K562 (cell line): ENCODE measurements at regions not wholly inside any gene's neighbourhood (a gene's known extent, or its start where the extent isn't known, plus 50 kb on each side); places are given as distances from the start of the nearest gene placed in this dataset.

ENCODE experiments used
- ATAC-seq: fragments of 200-7000 bp; cut with Tn5 transposase; 3 replicates; pipeline ENCODE4 v1.9.1; 2020; ENCODE audit warnings: moderate library complexity
- BruUV-seq: library from RNA; stranded (reverse); fragments of 400-500 nt; replicated peaks from 2 replicates; lab custom pipeline; 2021; lab: Mats Ljungman, UMichigan
- CTCF ChIA-PET: fragments of 300-600 bp; formaldehyde crosslinking; extraction: SDS; loops from one replicate; lab custom pipeline; 2021; ENCODE audit warnings: low intra/inter-chr PET ratio; lab: Yijun Ruan, JAX
- POLR2A ChIA-PET: fragments of 300-600, 350-650 bp; sonication (Branson Sonifier 250); formaldehyde crosslinking; extraction: SDS; loops from one replicate; lab custom pipeline; 2021; ENCODE audit warnings: antibody characterized with exemption, inconsistent platforms; lab: Yijun Ruan, JAX
- DNase-seq, 4 experiments: peaks; one replicate each; pipeline versions ENCODE4 v3.0.0 to v3.0.0-alpha.2; 2011 to 2018; ENCODE audit warnings: low spot score in 3 of 4, mixed read lengths in 3 of 4; ENCODE audit errors: extremely low read depth in 1 of 4
- FAIRE-seq: peaks from 2 replicates; lab custom pipeline; 2011; peaks lifted over from hg19 to GRCh38; lab: Jason Lieb, UNC
- H2AFZ ChIP-seq: 2 replicates; pipeline ENCODE4 v1.6.0; 2011; ENCODE audit warnings: low read depth, low read length, control low read depth, inconsistent platforms
- H3K27ac ChIP-seq: fragments of 200-600 bp; 3 replicates; pipeline ENCODE4 v1.8.0; 2011; ENCODE audit warnings: low read depth, mild to moderate bottlenecking, control low read depth, inconsistent platforms, low read length, moderate library complexity, mixed read lengths; ENCODE audit errors: extremely low read depth
- H3K27me3 ChIP-seq, 2 experiments: fragments of 300-600 bp in 1 of 2; 2 replicates in 1 of 2; 3 replicates in 1 of 2; pipeline versions ENCODE4 v1.6.0 to v1.8.0; 2011; ENCODE audit warnings: inconsistent platforms in 2 of 2, low read length in 2 of 2, mild to moderate bottlenecking in 1 of 2, mixed read lengths in 1 of 2, moderate library complexity in 1 of 2; ENCODE audit not compliant: control insufficient read depth in 2 of 2, insufficient read depth in 2 of 2
- H3K36me3 ChIP-seq: fragments of 300-600 bp; 3 replicates; pipeline ENCODE4 v1.8.0; 2011; ENCODE audit warnings: mild to moderate bottlenecking, low read length, inconsistent platforms; ENCODE audit not compliant: control insufficient read depth, insufficient read depth
- H3K4me1 ChIP-seq, 2 experiments: fragments of 200-600 bp in 1 of 2; replicated peaks in 1 of 2; 2 replicates in 1 of 2; 3 replicates in 1 of 2; pipeline versions ENCODE4 v1.5.1 to v1.8.0; 2011; ENCODE audit warnings: inconsistent platforms in 2 of 2, low read length in 2 of 2, mild to moderate bottlenecking in 1 of 2, mixed read lengths in 1 of 2, moderate library complexity in 1 of 2; ENCODE audit not compliant: control insufficient read depth in 2 of 2, insufficient read depth in 2 of 2
- H3K4me2 ChIP-seq: 2 replicates; pipeline ENCODE4 v1.6.1; 2011; ENCODE audit warnings: low read length, control low read depth, inconsistent platforms, mixed read lengths; ENCODE audit not compliant: insufficient read depth
- H3K4me3 ChIP-seq: fragments of 200-600 bp; sonication (generic), shearing (Covaris generic); 2 replicates; pipeline ENCODE4 v1.5.1; 2016; ENCODE audit warnings: control low read depth, inconsistent platforms
- H3K79me2 ChIP-seq: fragments of 200-600 bp; 3 replicates; pipeline ENCODE4 v1.8.0; 2011; ENCODE audit warnings: low read length, inconsistent platforms; ENCODE audit not compliant: control insufficient read depth, insufficient read depth
- H3K9ac ChIP-seq, 2 experiments: 2 replicates each; pipeline versions ENCODE4 v1.6.0 to v1.6.1; 2011; ENCODE audit warnings: low read depth in 2 of 2, low read length in 2 of 2, control low read depth in 1 of 2, inconsistent platforms in 1 of 2, mild to moderate bottlenecking in 1 of 2, mixed read lengths in 1 of 2; ENCODE audit not compliant: insufficient read depth in 1 of 2
- H3K9me1 ChIP-seq: one replicate; pipeline ENCODE4 v1.6.0; 2011; ENCODE audit warnings: inconsistent platforms, mild to moderate bottlenecking, low read length, moderate library complexity; ENCODE audit not compliant: control insufficient read depth, insufficient read depth
- H3K9me3 ChIP-seq: replicated peaks from 2 replicates; pipeline ENCODE4 v1.5.1; 2011; ENCODE audit warnings: low read depth, low read length, inconsistent platforms; ENCODE audit not compliant: control insufficient read depth, insufficient read depth
- H4K20me1 ChIP-seq: replicated peaks from 2 replicates; pipeline ENCODE4 v1.6.1; 2011; ENCODE audit warnings: low read length, inconsistent platforms, mixed read lengths; ENCODE audit not compliant: control insufficient read depth, insufficient read depth
- ATF7 ChIP-seq: fragments of 450-650 bp; IDR thresholded peaks from 2 replicates; pipeline ENCODE4 v1.7.1; 2014; ENCODE audit warnings: mild to moderate bottlenecking, moderate library complexity
- BRD4 ChIP-seq: fragments of 200-600 bp; sonication (generic); IDR thresholded peaks from 2 replicates; pipeline ENCODE4 v1.6.1; 2017; ENCODE audit warnings: inconsistent platforms
- ETV1 ChIP-seq: fragments of 450-650 bp; conservative IDR thresholded peaks from 2 replicates; pipeline ENCODE4 v1.6.1; 2016; ENCODE audit warnings: missing genetic modification characterization, control low read depth, low read depth, missing compliant biosample characterization
- FOXA3 ChIP-seq, 2 experiments: fragments of 450-650 bp in 1 of 2; sonication (generic) in 1 of 2; formaldehyde crosslinking; IDR thresholded peaks in 1 of 2; conservative IDR thresholded peaks in 1 of 2; 2 replicates each; pipeline versions ENCODE4 v1.4.0 to v1.8.0; 2020 to 2022; ENCODE audit warnings: mild to moderate bottlenecking in 2 of 2, missing genetic modification reagents in 1 of 2
- NFE2L1 ChIP-seq: fragments of 450-650 bp; IDR thresholded peaks from 2 replicates; pipeline ENCODE4 v1.6.1; 2016; ENCODE audit warnings: missing genetic modification characterization, low read depth, mild to moderate bottlenecking, missing compliant biosample characterization, moderate library complexity, borderline replicate concordance
- NFIC ChIP-seq: fragments of 450-650 bp; IDR thresholded peaks from 2 replicates; pipeline ENCODE4 v1.6.1; 2017; ENCODE audit warnings: mild to moderate bottlenecking, inconsistent platforms
- NFIX ChIP-seq: fragments of 250-450 bp; sonication (Bioruptor Pico); IDR thresholded peaks from 2 replicates; pipeline ENCODE4 v1.4.0; 2020; ENCODE audit warnings: low read depth, mild to moderate bottlenecking, moderate library complexity
- PHTF2 ChIP-seq: fragments of 250-450 bp; sonication (Bioruptor Pico); IDR thresholded peaks from 2 replicates; pipeline ENCODE4 v1.5.0; 2021; ENCODE audit warnings: mild to moderate bottlenecking
- WHSC1 ChIP-seq: IDR thresholded peaks from one replicate; pipeline ENCODE4 v1.6.1; 2012; ENCODE audit warnings: low read length, control low read depth, inconsistent platforms
- whole genome bisulfite sequencing: fragments of 100-300 bp; shearing (Covaris generic); methylation state at CpG from one replicate; pipeline ENCODE4 v1.1.6; 2016; ENCODE audit warnings: low coverage, mixed read lengths; ENCODE audit not compliant: insufficient coverage; ENCODE audit errors: missing lambda C conversion rate; 5-methylcytosine and 5-hydroxymethylcytosine counted together
- in situ Hi-C: fragments of 300-500 bp; cut with MboI; formaldehyde crosslinking; loops from 4 replicates; pipeline ENCODE4 v1.15.0; 2018; ENCODE audit warnings: inconsistent platforms, mixed read lengths
- intact Hi-C: fragments of 100-400 bp; cut with micrococcal nuclease; formaldehyde crosslinking; loops from 2 replicates; pipeline ENCODE4 v1.14.2; 2022
- TF ChIP-seq, protein P1 (sequence below): sonication (generic); formaldehyde crosslinking; IDR thresholded peaks from 2 replicates; pipeline ENCODE4 v1.8.0; 2022; ENCODE audit warnings: missing genetic modification reagents, mild to moderate bottlenecking, borderline replicate concordance

DNA sequence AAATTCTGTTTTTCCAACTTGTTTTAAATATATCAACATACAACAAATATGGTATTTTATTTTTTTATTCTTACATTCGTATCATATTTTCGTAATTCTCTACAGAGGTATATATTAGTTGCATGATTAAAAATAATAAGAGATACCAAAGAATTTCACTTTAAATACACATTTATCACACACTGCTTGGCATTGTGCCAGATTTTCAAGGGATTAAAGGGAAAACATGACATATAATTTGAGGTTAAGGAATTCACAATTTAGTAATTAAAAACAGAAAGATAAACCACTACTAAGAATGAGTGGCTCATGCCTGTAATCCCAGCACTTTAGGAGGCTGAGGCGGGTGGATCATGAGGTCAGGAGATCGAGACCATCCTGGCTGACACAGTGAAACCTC lies 484.7 kb upstream of the SORCS1 start:
- no TSS peak for BruUV-seq
- DNase-seq (no peak), FAIRE-seq (no peak), ATAC-seq (no peak)
- in situ Hi-C loops (no loop called here), intact Hi-C loops (no loop called here)
- H3K9me1 ChIP-seq, result no peaks in the 10 kb centered on the region
- no peaks in the 10 kb centered on the region for H3K9me3 ChIP-seq
- no peak overlapping the region for H3K27ac ChIP-seq
- H3K4me3 ChIP-seq, result no peak overlapping the region
- no peaks in the 10 kb centered on the region for H4K20me1 ChIP-seq
- H3K4me1 ChIP-seq, result no peaks in the 10 kb centered on the region
- ChIA-PET CTCF (no interaction called here), POLR2A (no interaction called here)
- TF ChIP-seq PHTF2, result no peak
- TF ChIP-seq WHSC1, result no peak
- no peak for TF ChIP-seq NFE2L1 (tag)
- no peak for TF ChIP-seq ATF7
- peak; percentile 85 for TF ChIP-seq NFIC
- TF ChIP-seq NFIX (CRISPR knock-in tag), result peak; percentile 85
- TF ChIP-seq BRD4, result no peak
- TF ChIP-seq, protein P1, sequence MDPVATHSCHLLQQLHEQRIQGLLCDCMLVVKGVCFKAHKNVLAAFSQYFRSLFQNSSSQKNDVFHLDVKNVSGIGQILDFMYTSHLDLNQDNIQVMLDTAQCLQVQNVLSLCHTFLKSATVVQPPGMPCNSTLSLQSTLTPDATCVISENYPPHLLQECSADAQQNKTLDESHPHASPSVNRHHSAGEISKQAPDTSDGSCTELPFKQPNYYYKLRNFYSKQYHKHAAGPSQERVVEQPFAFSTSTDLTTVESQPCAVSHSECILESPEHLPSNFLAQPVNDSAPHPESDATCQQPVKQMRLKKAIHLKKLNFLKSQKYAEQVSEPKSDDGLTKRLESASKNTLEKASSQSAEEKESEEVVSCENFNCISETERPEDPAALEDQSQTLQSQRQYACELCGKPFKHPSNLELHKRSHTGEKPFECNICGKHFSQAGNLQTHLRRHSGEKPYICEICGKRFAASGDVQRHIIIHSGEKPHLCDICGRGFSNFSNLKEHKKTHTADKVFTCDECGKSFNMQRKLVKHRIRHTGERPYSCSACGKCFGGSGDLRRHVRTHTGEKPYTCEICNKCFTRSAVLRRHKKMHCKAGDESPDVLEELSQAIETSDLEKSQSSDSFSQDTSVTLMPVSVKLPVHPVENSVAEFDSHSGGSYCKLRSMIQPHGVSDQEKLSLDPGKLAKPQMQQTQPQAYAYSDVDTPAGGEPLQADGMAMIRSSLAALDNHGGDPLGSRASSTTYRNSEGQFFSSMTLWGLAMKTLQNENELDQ (CRISPR knock-in tag), result no peak
- no peak for TF ChIP-seq FOXA3 (CRISPR knock-in tag; conservative IDR thresholded peaks at IDR 0.05 in 1 of 2, IDR thresholded peaks at IDR 0.05 in 1 of 2)
- no peak for TF ChIP-seq ETV1 (tag)
- no peak overlapping the region for H3K4me2 ChIP-seq
- H3K27me3 ChIP-seq, result no peaks in the 10 kb centered on the region
- no peak overlapping the region for H2AFZ ChIP-seq
- H3K79me2 ChIP-seq, result no peaks in the 10 kb centered on the region
- no peak overlapping the region for H3K9ac ChIP-seq
- 0% methylated on average over 4 of the region's 4 CpGs for WGBS
- no peaks in the 10 kb centered on the region for H3K36me3 ChIP-seq
